GM18502 (cell line): ENCODE measurements at regions not wholly inside any gene's neighbourhood (a gene's known extent, or its start where the extent isn't known, plus 50 kb on each side); places are given as distances from the start of the nearest gene placed in this dataset.

Experiments
- ATAC-seq: cut with Tn5 transposase; IDR thresholded peaks from one replicate; pipeline ENCODE4 v1.9.1; 2021; ENCODE audit warnings: mild to moderate bottlenecking; ENCODE audit not compliant: unreplicated experiment, poor library complexity

- ATAC-seq: no peak
Observed at GRCh38 chr3:124089214-124089613, 97.3 kb upstream of the ROPN1 start.

GRCh38 chr3:124091716-124092115 is 99.8 kb upstream of the ROPN1 start:
- no peak for ATAC-seq

GRCh38 chr3:124092811-124093210 is 100.9 kb upstream of the ROPN1 start:
- ATAC-seq: no peak

GRCh38 chr3:124094496-124094895 is 102.6 kb upstream of the ROPN1 start:
- ATAC-seq: no peak

GRCh38 chr3:124097362-124098131 is 105.6 kb upstream of the ROPN1 start:
- no peak for ATAC-seq

GRCh38 chr3:124101643-124102042 is 109.7 kb upstream of the ROPN1 start:
- ATAC-seq: no peak

- no peak for ATAC-seq
Observed at GRCh38 chr3:124107104-124107890, 115.4 kb upstream of the ROPN1 start.

- no peak for ATAC-seq
Observed at GRCh38 chr3:124108446-124108845, 116.5 kb upstream of the ROPN1 start.

GRCh38 chr3:124113485-124113884 is 121.6 kb upstream of the ROPN1 start:
- no peak for ATAC-seq

GRCh38 chr3:124115279-124115678 is 123.4 kb upstream of the ROPN1 start:
- no peak for ATAC-seq

GRCh38 chr3:124115956-124116355 is 124.0 kb upstream of the ROPN1 start:
- ATAC-seq: no peak

GRCh38 chr3:124116906-124117305 is 125.0 kb upstream of the ROPN1 start:
- no peak for ATAC-seq

- ATAC-seq: no peak
Observed at GRCh38 chr3:124117486-124117885, 125.6 kb upstream of the ROPN1 start.

- ATAC-seq: no peak
Observed at GRCh38 chr3:124118397-124118796, 126.5 kb upstream of the ROPN1 start.

- ATAC-seq: no peak
Observed at GRCh38 chr3:124119056-124119716, 127.3 kb upstream of the ROPN1 start.

- ATAC-seq: no peak
Observed at GRCh38 chr3:124121379-124122312, 129.7 kb upstream of the ROPN1 start.

GRCh38 chr3:124125315-124125714 is 133.4 kb upstream of the ROPN1 start:
- no peak for ATAC-seq

- ATAC-seq: no peak
Observed at GRCh38 chr3:124126436-124127023, 134.6 kb upstream of the ROPN1 start.

GRCh38 chr3:124131158-124131557 is 139.2 kb upstream of the ROPN1 start:
- no peak for ATAC-seq

- ATAC-seq: no peak
Observed at GRCh38 chr3:124131580-124131979, 139.7 kb upstream of the ROPN1 start.
